ENCODE measurements at regions not wholly inside any gene's neighbourhood (a gene's known extent, or its start where the extent isn't known, plus 50 kb on each side); places are given as distances from the start of the nearest gene placed in this dataset.

DNA sequence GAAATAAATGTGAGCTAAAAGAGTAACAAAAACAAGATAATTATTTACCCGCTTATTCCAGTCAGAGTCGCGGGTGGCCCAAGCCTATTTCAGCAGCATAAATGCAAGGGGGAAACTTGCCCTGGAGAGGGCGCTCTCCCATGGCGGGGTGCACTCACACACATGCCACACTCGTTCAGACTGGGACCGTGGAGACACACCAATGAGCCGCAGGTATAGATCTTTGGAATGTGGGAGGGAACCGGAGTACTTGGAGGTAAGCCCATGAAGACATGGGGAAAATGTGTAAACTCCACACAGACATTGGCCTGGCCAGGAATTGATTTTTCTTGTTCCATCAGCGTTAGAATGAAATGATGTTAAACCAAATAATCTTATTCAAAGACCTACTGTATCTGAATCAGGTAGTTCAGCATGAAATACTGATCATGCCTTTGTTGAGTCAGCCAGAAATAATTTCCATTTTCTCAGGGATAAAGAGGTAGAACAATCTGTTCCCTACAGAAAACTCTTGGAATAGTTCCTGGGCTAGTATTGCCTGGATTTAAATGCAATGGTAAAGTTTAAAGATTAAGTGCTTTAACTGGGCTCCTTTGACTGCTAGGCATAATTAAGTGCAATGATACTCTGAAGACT, 191.5 kb downstream of the MCHR2 start:
- TF ChIP-seq CTCF (IDR thresholded peaks at IDR 0.05; ENCODE audit: control insufficient read depth, extremely low read depth, insufficient read depth): 0 out of 2 replicates have a peak, but pooled peaks have one; percentile 6
- no peak for DNase-seq (ENCODE audit: low read depth)
- H3K4me3 ChIP-seq (ENCODE audit: low read depth, low read length): no peak overlapping the region

DNA sequence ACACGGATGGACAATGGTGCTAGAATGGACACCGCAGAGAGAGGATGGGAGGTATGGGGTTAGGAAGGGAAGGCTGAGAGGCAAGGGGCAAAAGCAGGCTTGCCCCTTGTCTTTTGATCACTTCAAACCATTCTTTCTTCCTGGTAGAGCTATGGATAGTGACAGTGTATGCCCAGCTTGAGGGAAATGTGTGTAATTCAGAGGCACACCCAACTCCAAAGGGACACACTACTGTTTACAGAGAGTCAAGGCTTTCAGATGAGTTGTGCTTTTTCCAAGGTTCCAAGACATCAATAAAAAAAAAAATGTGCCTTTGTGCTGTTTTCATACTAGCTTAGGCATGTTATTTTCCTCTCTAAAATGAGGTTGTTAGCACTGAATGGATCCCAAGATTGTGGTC, 185.0 kb downstream of the MCHR2 start:
- no peak for DNase-seq (ENCODE audit: low read depth)
- H3K4me3 ChIP-seq (ENCODE audit: low read depth, low read length): no peak overlapping the region
- no peak for TF ChIP-seq CTCF (IDR thresholded peaks at IDR 0.05; ENCODE audit: control insufficient read depth, extremely low read depth, insufficient read depth)

- no peak for TF ChIP-seq CTCF (IDR thresholded peaks at IDR 0.05; ENCODE audit: control insufficient read depth, extremely low read depth, insufficient read depth)
- DNase-seq (ENCODE audit: low read depth): no peak
- H3K4me3 ChIP-seq (ENCODE audit: low read depth, low read length): no peak overlapping the region
These were observed 183.7 kb downstream of the MCHR2 start for GRCh38 chr6:99810295-99810694.

- H3K4me3 ChIP-seq (ENCODE audit: low read depth, low read length): no peak overlapping the region
- no peak for TF ChIP-seq CTCF (IDR thresholded peaks at IDR 0.05; ENCODE audit: control insufficient read depth, extremely low read depth, insufficient read depth)
- DNase-seq (ENCODE audit: low read depth): no peak
These were observed 182.9 kb downstream of the MCHR2 start for GRCh38 chr6:99810942-99811620.

DNA sequence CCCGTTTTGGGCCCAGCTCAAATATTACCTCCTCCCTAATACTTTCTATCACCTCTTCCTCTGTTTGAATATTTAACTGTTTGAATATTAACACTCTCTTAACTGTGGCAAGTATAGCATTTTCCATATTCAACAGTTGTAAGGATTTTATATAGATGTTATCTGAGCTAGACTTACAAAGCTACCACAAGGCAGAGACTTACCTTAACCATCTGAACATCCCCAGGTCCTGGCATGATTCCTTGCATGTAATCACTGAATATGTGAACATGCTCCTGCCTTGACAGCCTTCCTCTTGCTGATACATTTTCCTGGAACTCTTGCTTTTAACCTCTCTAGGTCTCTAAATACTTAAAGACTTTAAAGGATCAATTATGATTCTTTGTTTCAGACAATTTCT, 182.4 kb downstream of the MCHR2 start:
- no peak for DNase-seq (ENCODE audit: low read depth)
- TF ChIP-seq CTCF (IDR thresholded peaks at IDR 0.05; ENCODE audit: control insufficient read depth, extremely low read depth, insufficient read depth): no peak

DNA sequence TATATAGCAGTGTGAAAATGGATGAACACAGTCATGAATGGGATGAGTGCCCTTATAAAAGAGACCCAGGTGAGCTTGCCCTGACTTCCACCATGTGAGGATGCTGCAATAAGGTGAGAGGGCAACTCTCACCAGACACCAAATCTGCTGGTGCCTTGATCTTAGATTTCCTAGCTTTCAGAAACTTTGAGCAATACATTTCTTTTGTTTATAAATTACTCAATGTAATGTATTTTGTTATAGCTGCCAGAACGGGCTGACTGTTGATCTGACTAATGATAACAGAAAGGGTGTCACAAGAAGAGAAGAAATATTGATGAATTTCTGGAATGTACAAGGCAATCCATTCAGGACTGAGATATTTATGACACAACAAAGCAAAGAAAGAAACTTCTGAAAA, 180.5 kb downstream of the MCHR2 start:
- DNase-seq (ENCODE audit: low read depth): no peak
- H3K4me3 ChIP-seq (ENCODE audit: low read depth, low read length): no peak overlapping the region
- TF ChIP-seq CTCF (IDR thresholded peaks at IDR 0.05; ENCODE audit: control insufficient read depth, extremely low read depth, insufficient read depth): no peak

More for the DNA sequence above, 182.4 kb downstream of the MCHR2 start:
- H3K4me3 ChIP-seq (ENCODE audit: low read depth, low read length): no peak overlapping the region

Measured in LNCaP clone FGC (cell line).